ENCODE measurements at regions not wholly inside any gene's neighbourhood (a gene's known extent, or its start where the extent isn't known, plus 50 kb on each side); places are given as distances from the start of the nearest gene placed in this dataset.

DNA sequence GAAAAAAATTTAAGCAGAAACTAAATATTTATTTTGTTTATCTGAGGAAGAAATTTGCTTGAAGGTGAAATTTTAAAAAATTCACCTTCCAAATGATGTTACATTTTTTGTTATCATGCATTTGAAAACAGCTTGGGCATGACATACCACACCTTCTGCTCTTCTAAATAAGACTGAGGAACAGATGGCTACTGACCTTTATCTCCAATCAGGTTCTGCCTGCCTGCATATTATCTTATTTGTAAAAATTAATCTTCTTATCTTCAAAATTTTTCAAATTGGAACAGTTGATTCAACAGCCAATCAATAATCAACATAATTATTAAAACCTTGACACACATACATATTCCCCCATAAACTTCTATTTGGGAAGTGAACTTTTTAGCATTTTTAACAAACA lies 641.8 kb upstream of the ZNF385D start (continued):
- TF ChIP-seq, protein P1, sequence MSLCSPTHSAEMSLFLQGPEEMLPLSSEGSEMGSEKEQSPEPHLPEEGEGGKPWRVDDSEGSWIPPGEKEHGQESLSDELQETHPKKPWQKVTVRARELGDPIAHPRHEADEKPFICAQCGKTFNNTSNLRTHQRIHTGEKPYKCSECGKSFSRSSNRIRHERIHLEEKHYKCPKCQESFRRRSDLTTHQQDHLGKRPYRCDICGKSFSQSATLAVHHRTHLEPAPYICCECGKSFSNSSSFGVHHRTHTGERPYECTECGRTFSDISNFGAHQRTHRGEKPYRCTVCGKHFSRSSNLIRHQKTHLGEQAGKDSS (CRISPR knock-in tag; IDR thresholded peaks at IDR 0.05; ENCODE audit: borderline replicate concordance, low read depth), result no peak
- TF ChIP-seq, protein P2, sequence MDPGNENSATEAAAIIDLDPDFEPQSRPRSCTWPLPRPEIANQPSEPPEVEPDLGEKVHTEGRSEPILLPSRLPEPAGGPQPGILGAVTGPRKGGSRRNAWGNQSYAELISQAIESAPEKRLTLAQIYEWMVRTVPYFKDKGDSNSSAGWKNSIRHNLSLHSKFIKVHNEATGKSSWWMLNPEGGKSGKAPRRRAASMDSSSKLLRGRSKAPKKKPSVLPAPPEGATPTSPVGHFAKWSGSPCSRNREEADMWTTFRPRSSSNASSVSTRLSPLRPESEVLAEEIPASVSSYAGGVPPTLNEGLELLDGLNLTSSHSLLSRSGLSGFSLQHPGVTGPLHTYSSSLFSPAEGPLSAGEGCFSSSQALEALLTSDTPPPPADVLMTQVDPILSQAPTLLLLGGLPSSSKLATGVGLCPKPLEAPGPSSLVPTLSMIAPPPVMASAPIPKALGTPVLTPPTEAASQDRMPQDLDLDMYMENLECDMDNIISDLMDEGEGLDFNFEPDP (CRISPR knock-in tag; conservative IDR thresholded peaks at IDR 0.05), result no peak

DNA sequence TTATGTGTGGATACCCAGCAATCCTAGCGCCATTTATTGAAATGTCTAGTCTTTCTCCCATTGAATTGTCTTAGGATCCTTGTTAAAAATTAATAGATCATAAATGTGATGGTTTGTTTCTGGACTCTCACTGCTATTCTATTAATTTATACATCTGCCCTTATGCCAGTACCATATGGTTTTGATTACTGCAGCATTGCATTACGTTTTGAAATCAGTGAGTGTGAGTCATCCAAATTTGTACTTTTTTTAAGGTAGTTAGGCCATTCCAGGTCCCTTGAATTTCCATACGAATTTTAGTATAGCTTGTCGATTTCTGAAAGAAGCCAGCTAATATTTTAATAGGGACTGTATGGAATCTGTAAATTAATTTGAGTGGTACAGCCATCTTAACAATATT lies 648.6 kb upstream of the ZNF385D start:
- Histone ChIP-seq H3K4me1 (ENCODE audit: insufficient read depth, low read length) (no peaks in the 10 kb centered on the region), H3K9ac (ENCODE audit: insufficient read depth, low read depth, low read length) (no peak overlapping the region), H3K36me3 (replicated peaks in 1 of 2; ENCODE audit: control insufficient read depth in 1 of 2, insufficient read depth in 2 of 2, low read length in 2 of 2) (no peaks in the 10 kb centered on the region), H4K20me1 (ENCODE audit: insufficient read depth, low read length) (no peaks in the 10 kb centered on the region), H3K79me2 (ENCODE audit: insufficient read depth, low read length) (no peaks in the 10 kb centered on the region), H3K4me2 (ENCODE audit: low read depth, low read length) (no peak overlapping the region), H2AFZ (ENCODE audit: low read length) (no peak overlapping the region), H3K4me3 (replicated peaks in 1 of 3; ENCODE audit: insufficient read depth in 1 of 3, low read depth in 2 of 3, low read length in 3 of 3) (no peak overlapping the region), H3K27ac (ENCODE audit: extremely low read length, insufficient read depth, low read length) (no peak overlapping the region), H3K9me3 (ENCODE audit: low read length) (peaks cover 6% of the 10 kb centered on the region; the same call in 1 of the 2 replicates), H3K27me3 (ENCODE audit: control insufficient read depth in 1 of 2, insufficient read depth in 2 of 2, low read length in 2 of 2) (no peaks in the 10 kb centered on the region)
- no TSS peak for BruUV-seq (replicated peaks)
- FAIRE-seq (no peak), DNase-seq (ENCODE audit: low spot score) (no peak), ATAC-seq (no peak)
- intact Hi-C loops (cut with micrococcal nuclease; ENCODE audit: unreplicated experiment), result no loop called here
- in situ Hi-C loops (cut with HindIII; ENCODE audit: extremely low pct_ligation_motif_present, low pct_unique_long_range_greater_than_20kb), result no loop called here
- 2% methylated on average over 4 of the region's 4 CpGs for WGBS (ENCODE audit: low lambda C conversion rate)
- ChIA-PET POLR2A (no interaction called here), CTCF (ENCODE audit: low intra/inter-chr PET ratio, low total read pairs) (no interaction called here)
- TF ChIP-seq, protein P3, sequence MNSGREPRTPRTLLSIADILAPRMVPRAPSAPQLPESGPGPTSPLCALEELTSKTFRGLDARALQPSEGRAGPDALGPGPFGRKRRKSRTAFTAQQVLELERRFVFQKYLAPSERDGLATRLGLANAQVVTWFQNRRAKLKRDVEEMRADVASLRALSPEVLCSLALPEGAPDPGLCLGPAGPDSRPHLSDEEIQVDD (CRISPR knock-in tag; IDR thresholded peaks at IDR 0.05; ENCODE audit: borderline replicate concordance), result no peak
- no peak for TF ChIP-seq PCBP2 (optimal IDR thresholded peaks at IDR 0.05; ENCODE audit: low read depth, low read length, poor library complexity, severe bottlenecking)
- no peak for TF ChIP-seq NPAS2 (CRISPR knock-in tag; IDR thresholded peaks at IDR 0.05; ENCODE audit: borderline replicate concordance)
- TF ChIP-seq, protein P4, sequence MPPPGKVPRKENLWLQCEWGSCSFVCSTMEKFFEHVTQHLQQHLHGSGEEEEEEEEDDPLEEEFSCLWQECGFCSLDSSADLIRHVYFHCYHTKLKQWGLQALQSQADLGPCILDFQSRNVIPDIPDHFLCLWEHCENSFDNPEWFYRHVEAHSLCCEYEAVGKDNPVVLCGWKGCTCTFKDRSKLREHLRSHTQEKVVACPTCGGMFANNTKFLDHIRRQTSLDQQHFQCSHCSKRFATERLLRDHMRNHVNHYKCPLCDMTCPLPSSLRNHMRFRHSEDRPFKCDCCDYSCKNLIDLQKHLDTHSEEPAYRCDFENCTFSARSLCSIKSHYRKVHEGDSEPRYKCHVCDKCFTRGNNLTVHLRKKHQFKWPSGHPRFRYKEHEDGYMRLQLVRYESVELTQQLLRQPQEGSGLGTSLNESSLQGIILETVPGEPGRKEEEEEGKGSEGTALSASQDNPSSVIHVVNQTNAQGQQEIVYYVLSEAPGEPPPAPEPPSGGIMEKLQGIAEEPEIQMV (CRISPR knock-in tag; IDR thresholded peaks at IDR 0.05; ENCODE audit: low read depth), result no peak
- TF ChIP-seq, protein P5, sequence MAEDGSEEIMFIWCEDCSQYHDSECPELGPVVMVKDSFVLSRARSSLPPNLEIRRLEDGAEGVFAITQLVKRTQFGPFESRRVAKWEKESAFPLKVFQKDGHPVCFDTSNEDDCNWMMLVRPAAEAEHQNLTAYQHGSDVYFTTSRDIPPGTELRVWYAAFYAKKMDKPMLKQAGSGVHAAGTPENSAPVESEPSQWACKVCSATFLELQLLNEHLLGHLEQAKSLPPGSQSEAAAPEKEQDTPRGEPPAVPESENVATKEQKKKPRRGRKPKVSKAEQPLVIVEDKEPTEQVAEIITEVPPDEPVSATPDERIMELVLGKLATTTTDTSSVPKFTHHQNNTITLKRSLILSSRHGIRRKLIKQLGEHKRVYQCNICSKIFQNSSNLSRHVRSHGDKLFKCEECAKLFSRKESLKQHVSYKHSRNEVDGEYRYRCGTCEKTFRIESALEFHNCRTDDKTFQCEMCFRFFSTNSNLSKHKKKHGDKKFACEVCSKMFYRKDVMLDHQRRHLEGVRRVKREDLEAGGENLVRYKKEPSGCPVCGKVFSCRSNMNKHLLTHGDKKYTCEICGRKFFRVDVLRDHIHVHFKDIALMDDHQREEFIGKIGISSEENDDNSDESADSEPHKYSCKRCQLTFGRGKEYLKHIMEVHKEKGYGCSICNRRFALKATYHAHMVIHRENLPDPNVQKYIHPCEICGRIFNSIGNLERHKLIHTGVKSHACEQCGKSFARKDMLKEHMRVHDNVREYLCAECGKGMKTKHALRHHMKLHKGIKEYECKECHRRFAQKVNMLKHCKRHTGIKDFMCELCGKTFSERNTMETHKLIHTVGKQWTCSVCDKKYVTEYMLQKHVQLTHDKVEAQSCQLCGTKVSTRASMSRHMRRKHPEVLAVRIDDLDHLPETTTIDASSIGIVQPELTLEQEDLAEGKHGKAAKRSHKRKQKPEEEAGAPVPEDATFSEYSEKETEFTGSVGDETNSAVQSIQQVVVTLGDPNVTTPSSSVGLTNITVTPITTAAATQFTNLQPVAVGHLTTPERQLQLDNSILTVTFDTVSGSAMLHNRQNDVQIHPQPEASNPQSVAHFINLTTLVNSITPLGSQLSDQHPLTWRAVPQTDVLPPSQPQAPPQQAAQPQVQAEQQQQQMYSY (CRISPR knock-in tag; IDR thresholded peaks at IDR 0.05), result no peak
- TF ChIP-seq, protein P6, sequence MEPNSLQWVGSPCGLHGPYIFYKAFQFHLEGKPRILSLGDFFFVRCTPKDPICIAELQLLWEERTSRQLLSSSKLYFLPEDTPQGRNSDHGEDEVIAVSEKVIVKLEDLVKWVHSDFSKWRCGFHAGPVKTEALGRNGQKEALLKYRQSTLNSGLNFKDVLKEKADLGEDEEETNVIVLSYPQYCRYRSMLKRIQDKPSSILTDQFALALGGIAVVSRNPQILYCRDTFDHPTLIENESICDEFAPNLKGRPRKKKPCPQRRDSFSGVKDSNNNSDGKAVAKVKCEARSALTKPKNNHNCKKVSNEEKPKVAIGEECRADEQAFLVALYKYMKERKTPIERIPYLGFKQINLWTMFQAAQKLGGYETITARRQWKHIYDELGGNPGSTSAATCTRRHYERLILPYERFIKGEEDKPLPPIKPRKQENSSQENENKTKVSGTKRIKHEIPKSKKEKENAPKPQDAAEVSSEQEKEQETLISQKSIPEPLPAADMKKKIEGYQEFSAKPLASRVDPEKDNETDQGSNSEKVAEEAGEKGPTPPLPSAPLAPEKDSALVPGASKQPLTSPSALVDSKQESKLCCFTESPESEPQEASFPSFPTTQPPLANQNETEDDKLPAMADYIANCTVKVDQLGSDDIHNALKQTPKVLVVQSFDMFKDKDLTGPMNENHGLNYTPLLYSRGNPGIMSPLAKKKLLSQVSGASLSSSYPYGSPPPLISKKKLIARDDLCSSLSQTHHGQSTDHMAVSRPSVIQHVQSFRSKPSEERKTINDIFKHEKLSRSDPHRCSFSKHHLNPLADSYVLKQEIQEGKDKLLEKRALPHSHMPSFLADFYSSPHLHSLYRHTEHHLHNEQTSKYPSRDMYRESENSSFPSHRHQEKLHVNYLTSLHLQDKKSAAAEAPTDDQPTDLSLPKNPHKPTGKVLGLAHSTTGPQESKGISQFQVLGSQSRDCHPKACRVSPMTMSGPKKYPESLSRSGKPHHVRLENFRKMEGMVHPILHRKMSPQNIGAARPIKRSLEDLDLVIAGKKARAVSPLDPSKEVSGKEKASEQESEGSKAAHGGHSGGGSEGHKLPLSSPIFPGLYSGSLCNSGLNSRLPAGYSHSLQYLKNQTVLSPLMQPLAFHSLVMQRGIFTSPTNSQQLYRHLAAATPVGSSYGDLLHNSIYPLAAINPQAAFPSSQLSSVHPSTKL (CRISPR knock-in tag; IDR thresholded peaks at IDR 0.05), result no peak
- TF ChIP-seq, protein P2 (CRISPR knock-in tag; conservative IDR thresholded peaks at IDR 0.05), result no peak

Measured in HepG2 (cell line).